Erythroblast (primary cell): ENCODE measurements at regions not wholly inside any gene's neighbourhood (a gene's known extent, or its start where the extent isn't known, plus 50 kb on each side); places are given as distances from the start of the nearest gene placed in this dataset.

Experiments used
- GATA1 ChIP-seq: IDR thresholded peaks from 2 replicates; pipeline ENCODE4 v1.6.1; 2011; ENCODE audit warnings: low read depth, mild to moderate bottlenecking, control low read depth, low read length, moderate library complexity
- POLR2A ChIP-seq: IDR thresholded peaks from 2 replicates; pipeline ENCODE4 v1.6.1; 2011; ENCODE audit warnings: mild to moderate bottlenecking, low read length

DNA sequence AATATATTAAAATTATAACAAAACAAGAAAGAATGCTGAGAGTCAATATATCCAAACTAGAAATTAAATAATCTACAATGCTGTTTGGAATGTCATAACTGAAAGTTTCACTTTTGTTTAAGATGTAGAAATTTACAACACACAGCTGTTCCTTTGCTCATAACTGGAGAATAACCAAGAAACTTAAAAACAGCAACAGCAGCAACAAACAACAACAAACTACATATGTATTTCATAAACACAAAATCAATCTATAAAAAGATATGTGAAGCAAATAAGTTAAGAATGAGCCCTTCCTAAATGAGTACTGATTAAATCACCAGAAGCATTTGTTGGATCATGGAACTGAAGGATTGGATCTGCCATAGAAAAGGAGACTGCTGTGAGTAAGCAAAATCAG, 456.5 kb upstream of the ZNF804A start:
- TF ChIP-seq POLR2A (no peak), GATA1 (no peak)
